ENCODE measurements at regions not wholly inside any gene's neighbourhood (a gene's known extent, or its start where the extent isn't known, plus 50 kb on each side); places are given as distances from the start of the nearest gene placed in this dataset.

DNA sequence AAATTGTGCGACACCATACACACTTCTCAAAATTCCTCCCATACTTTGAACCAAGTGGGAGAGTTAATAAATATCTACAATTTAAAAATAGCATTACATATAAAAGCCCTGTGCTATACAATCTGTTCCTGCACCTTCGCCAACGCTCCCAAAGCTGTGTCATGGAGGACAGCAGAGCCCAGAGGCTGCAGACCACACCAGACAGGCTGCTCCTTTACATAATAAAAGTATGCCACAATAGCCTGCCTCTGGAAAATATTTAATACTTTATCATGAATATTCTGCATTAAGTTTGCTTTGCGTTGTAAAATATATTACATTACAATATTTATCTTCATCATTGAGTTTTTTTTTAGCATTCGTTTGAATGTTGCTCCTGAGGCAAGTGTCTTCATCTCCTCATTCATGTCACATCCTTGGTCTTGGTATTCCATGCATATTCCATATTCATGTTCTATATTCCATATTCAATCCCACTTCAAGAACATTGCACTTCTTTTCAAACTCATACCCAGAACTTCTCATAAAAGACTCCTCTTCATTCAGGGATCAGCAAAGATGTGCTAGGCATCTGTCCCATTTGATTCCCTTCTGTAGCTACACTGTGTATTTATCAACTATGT lies 663.9 kb downstream of the POM121L12 start:
- TF ChIP-seq, protein P1, sequence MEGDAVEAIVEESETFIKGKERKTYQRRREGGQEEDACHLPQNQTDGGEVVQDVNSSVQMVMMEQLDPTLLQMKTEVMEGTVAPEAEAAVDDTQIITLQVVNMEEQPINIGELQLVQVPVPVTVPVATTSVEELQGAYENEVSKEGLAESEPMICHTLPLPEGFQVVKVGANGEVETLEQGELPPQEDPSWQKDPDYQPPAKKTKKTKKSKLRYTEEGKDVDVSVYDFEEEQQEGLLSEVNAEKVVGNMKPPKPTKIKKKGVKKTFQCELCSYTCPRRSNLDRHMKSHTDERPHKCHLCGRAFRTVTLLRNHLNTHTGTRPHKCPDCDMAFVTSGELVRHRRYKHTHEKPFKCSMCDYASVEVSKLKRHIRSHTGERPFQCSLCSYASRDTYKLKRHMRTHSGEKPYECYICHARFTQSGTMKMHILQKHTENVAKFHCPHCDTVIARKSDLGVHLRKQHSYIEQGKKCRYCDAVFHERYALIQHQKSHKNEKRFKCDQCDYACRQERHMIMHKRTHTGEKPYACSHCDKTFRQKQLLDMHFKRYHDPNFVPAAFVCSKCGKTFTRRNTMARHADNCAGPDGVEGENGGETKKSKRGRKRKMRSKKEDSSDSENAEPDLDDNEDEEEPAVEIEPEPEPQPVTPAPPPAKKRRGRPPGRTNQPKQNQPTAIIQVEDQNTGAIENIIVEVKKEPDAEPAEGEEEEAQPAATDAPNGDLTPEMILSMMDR (IDR thresholded peaks at IDR 0.05; ENCODE audit: low read length), result no peak
- no peak for TF ChIP-seq EZH2 (IDR thresholded peaks at IDR 0.05; ENCODE audit: borderline replicate concordance, low read length)
